GM12872 (cell line): ENCODE measurements at regions not wholly inside any gene's neighbourhood (a gene's known extent, or its start where the extent isn't known, plus 50 kb on each side); places are given as distances from the start of the nearest gene placed in this dataset.

Experiments used
- CTCF ChIP-seq: IDR thresholded peaks from 3 replicates; pipeline ENCODE4 v1.5.1; 2011; ENCODE audit warnings: low read depth, mild to moderate bottlenecking, low read length, moderate library complexity; ENCODE audit not compliant: insufficient read depth

- TF ChIP-seq CTCF = no peak
Measured at GRCh38 chr5:89117124-89117644, 234.2 kb upstream of the MEF2C start.

- TF ChIP-seq CTCF = no peak
Measured at GRCh38 chr5:89110916-89111646, 228.1 kb upstream of the MEF2C start.

GRCh38 chr5:89106480-89106879 lies 223.5 kb upstream of the MEF2C start:
- TF ChIP-seq CTCF = no peak

GRCh38 chr5:89105836-89106235 lies 222.9 kb upstream of the MEF2C start:
- TF ChIP-seq CTCF = no peak

- no peak for TF ChIP-seq CTCF
Measured at GRCh38 chr5:89105171-89105695, 222.2 kb upstream of the MEF2C start.

- no peak for TF ChIP-seq CTCF
Measured at GRCh38 chr5:89098199-89098756, 215.3 kb upstream of the MEF2C start.

- no peak for TF ChIP-seq CTCF
Measured at GRCh38 chr5:89097103-89097502, 214.1 kb upstream of the MEF2C start.
